SK-N-SH treated with all-trans-retinoic acid at 6 μM for 48 hours (cell line): ENCODE measurements at regions not wholly inside any gene's neighbourhood (a gene's known extent, or its start where the extent isn't known, plus 50 kb on each side); places are given as distances from the start of the nearest gene placed in this dataset.

Experiments
- ZFP3 ChIP-seq: fragments of 250-450 bp; sonication (Bioruptor Pico); IDR thresholded peaks from 2 replicates; pipeline ENCODE4 v1.5.0; 2020; ENCODE audit warnings: mild to moderate bottlenecking, moderate library complexity
- ZFP30 ChIP-seq: fragments of 450-650 bp; formaldehyde crosslinking; IDR thresholded peaks from 2 replicates; pipeline ENCODE4 v1.5.0; 2022; ENCODE audit warnings: mild to moderate bottlenecking, moderate library complexity

GRCh38 chr20:40282541-40282940, 406.5 kb downstream of the MAFB start:
- TF ChIP-seq ZFP30 (CRISPR knock-in tag) (no peak), ZFP3 (CRISPR knock-in tag) (no peak)
